ENCODE measurements at regions not wholly inside any gene's neighbourhood (a gene's known extent, or its start where the extent isn't known, plus 50 kb on each side); places are given as distances from the start of the nearest gene placed in this dataset.

- no peaks in the 10 kb centered on the region for H3K36me3 ChIP-seq (ENCODE audit: control insufficient read depth in 1 of 2, insufficient read depth in 2 of 2, low read depth in 1 of 2, low read length in 2 of 2)
- no peak overlapping the region for H2BK120ac ChIP-seq (ENCODE audit: low read depth, low read length)
- no peak overlapping the region for H4K8ac ChIP-seq (ENCODE audit: low read length)
- H2BK15ac ChIP-seq (ENCODE audit: low read depth, poor library complexity, severe bottlenecking), result no peak overlapping the region
- H4K91ac ChIP-seq (ENCODE audit: low read length), result no peak overlapping the region
- no peaks in the 10 kb centered on the region for H3K9me3 ChIP-seq (ENCODE audit: control insufficient read depth, low read length)
- no peak overlapping the region for H2BK5ac ChIP-seq (ENCODE audit: low read depth, low read length, poor library complexity, severe bottlenecking)
- H3K18ac ChIP-seq (ENCODE audit: low read depth in 1 of 2, low read length in 2 of 2), result no peak overlapping the region
- DNase-seq, result no peak
- H3K79me1 ChIP-seq (replicated peaks; ENCODE audit: low read length, poor library complexity, severe bottlenecking), result no peaks in the 10 kb centered on the region
- H3K27me3 ChIP-seq (ENCODE audit: control insufficient read depth in 1 of 2, insufficient read depth in 1 of 2, low read length in 2 of 2), result peaks cover 3 to 9% of the 10 kb centered on the region in 2 experiments
- no peak overlapping the region for H3K4ac ChIP-seq (ENCODE audit: low read depth in 1 of 2, low read length in 2 of 2)
- no peak overlapping the region for H3K9ac ChIP-seq (ENCODE audit: low read length)
- no peak overlapping the region for H2AFZ ChIP-seq (ENCODE audit: low read depth, low read length)
- H2BK12ac ChIP-seq (ENCODE audit: low read length in 2 of 2), result no peak overlapping the region
- no peak overlapping the region for H3K14ac ChIP-seq (ENCODE audit: low read length in 2 of 2)
- WGBS, result 88% methylated on average over 5 of the region's 5 CpGs
- H3K4me3 ChIP-seq (ENCODE audit: insufficient read depth in 1 of 2, low read depth in 1 of 2, low read length in 2 of 2), result no peak overlapping the region
- H3K23ac ChIP-seq (ENCODE audit: low read length in 2 of 2), result no peak overlapping the region
- H3K4me2 ChIP-seq (ENCODE audit: low read length, poor library complexity, severe bottlenecking), result no peak overlapping the region
- H3K27ac ChIP-seq (ENCODE audit: low read length, poor library complexity, severe bottlenecking), result no peak overlapping the region
- no peak overlapping the region for H2AK5ac ChIP-seq (ENCODE audit: low read length, severe bottlenecking)
- H3K4me1 ChIP-seq (ENCODE audit: control insufficient read depth, insufficient read depth, low read depth, low read length), result no peaks in the 10 kb centered on the region
Measured at GRCh38 chr1:208634346-208635140, 390.4 kb upstream of the PLXNA2 start.

- H3K79me1 ChIP-seq (replicated peaks; ENCODE audit: low read length, poor library complexity, severe bottlenecking), result no peaks in the 10 kb centered on the region
Measured at GRCh38 chr1:208637181-208637580, 393.0 kb upstream of the PLXNA2 start.

GRCh38 chr1:208639382-208639781, 395.2 kb upstream of the PLXNA2 start:
- Histone ChIP-seq H2BK12ac (ENCODE audit: low read length in 2 of 2) (no peak overlapping the region), H3K27ac (ENCODE audit: low read length, poor library complexity, severe bottlenecking) (no peak overlapping the region), H3K79me1 (replicated peaks; ENCODE audit: low read length, poor library complexity, severe bottlenecking) (no peaks in the 10 kb centered on the region), H2BK5ac (ENCODE audit: low read depth, low read length, poor library complexity, severe bottlenecking) (no peak overlapping the region), H2AK5ac (ENCODE audit: low read length, severe bottlenecking) (no peak overlapping the region), H3K4me3 (ENCODE audit: insufficient read depth in 1 of 2, low read depth in 1 of 2, low read length in 2 of 2) (no peak overlapping the region), H3K4me2 (ENCODE audit: low read length, poor library complexity, severe bottlenecking) (no peak overlapping the region), H3K4me1 (ENCODE audit: control insufficient read depth, insufficient read depth, low read depth, low read length) (no peaks in the 10 kb centered on the region), H3K4ac (ENCODE audit: low read depth in 1 of 2, low read length in 2 of 2) (no peak overlapping the region), H2BK120ac (ENCODE audit: low read depth, low read length) (no peak overlapping the region), H3K14ac (ENCODE audit: low read length in 2 of 2) (no peak overlapping the region), H3K27me3 (ENCODE audit: control insufficient read depth in 1 of 2, insufficient read depth in 1 of 2, low read length in 2 of 2) (peaks cover 9 to 30% of the 10 kb centered on the region in 2 experiments), H3K23ac (ENCODE audit: low read length in 2 of 2) (no peak overlapping the region), H3K36me3 (ENCODE audit: control insufficient read depth in 1 of 2, insufficient read depth in 2 of 2, low read depth in 1 of 2, low read length in 2 of 2) (no peaks in the 10 kb centered on the region), H3K9me3 (ENCODE audit: control insufficient read depth, low read length) (no peaks in the 10 kb centered on the region), H2BK15ac (ENCODE audit: low read depth, poor library complexity, severe bottlenecking) (no peak overlapping the region), H4K91ac (ENCODE audit: low read length) (no peak overlapping the region), H2AFZ (ENCODE audit: low read depth, low read length) (no peak overlapping the region), H3K9ac (ENCODE audit: low read length) (no peak overlapping the region), H4K8ac (ENCODE audit: low read length) (no peak overlapping the region), H3K18ac (ENCODE audit: low read depth in 1 of 2, low read length in 2 of 2) (no peak overlapping the region)
- DNase-seq, result no peak
- 88% methylated on average over 2 of the region's 2 CpGs for WGBS

More at GRCh38 chr1:208637181-208637580, 393.0 kb upstream of the PLXNA2 start:
- no peak overlapping the region for H2BK120ac ChIP-seq (ENCODE audit: low read depth, low read length)
- H3K4me1 ChIP-seq (ENCODE audit: control insufficient read depth, insufficient read depth, low read depth, low read length), result no peaks in the 10 kb centered on the region
- 52% methylated on average over 3 of the region's 3 CpGs for WGBS
- peaks cover 9 to 12% of the 10 kb centered on the region in 2 experiments for H3K27me3 ChIP-seq (ENCODE audit: control insufficient read depth in 1 of 2, insufficient read depth in 1 of 2, low read length in 2 of 2)
- no peak overlapping the region for H2BK15ac ChIP-seq (ENCODE audit: low read depth, poor library complexity, severe bottlenecking)
- no peak overlapping the region for H3K18ac ChIP-seq (ENCODE audit: low read depth in 1 of 2, low read length in 2 of 2)
- no peak overlapping the region for H3K27ac ChIP-seq (ENCODE audit: low read length, poor library complexity, severe bottlenecking)
- no peak overlapping the region for H2BK12ac ChIP-seq (ENCODE audit: low read length in 2 of 2)
- H2AK5ac ChIP-seq (ENCODE audit: low read length, severe bottlenecking), result no peak overlapping the region
- no peak overlapping the region for H2AFZ ChIP-seq (ENCODE audit: low read depth, low read length)
- H3K36me3 ChIP-seq (ENCODE audit: control insufficient read depth in 1 of 2, insufficient read depth in 2 of 2, low read depth in 1 of 2, low read length in 2 of 2), result no peaks in the 10 kb centered on the region
- no peak overlapping the region for H3K4ac ChIP-seq (ENCODE audit: low read depth in 1 of 2, low read length in 2 of 2)
- H4K8ac ChIP-seq (ENCODE audit: low read length), result no peak overlapping the region
- H3K9me3 ChIP-seq (ENCODE audit: control insufficient read depth, low read length), result no peaks in the 10 kb centered on the region
- H3K9ac ChIP-seq (ENCODE audit: low read length), result no peak overlapping the region
- no peak overlapping the region for H3K4me3 ChIP-seq (ENCODE audit: insufficient read depth in 1 of 2, low read depth in 1 of 2, low read length in 2 of 2)
- no peak overlapping the region for H4K91ac ChIP-seq (ENCODE audit: low read length)
- no peak for DNase-seq
- no peak overlapping the region for H3K23ac ChIP-seq (ENCODE audit: low read length in 2 of 2)
- no peak overlapping the region for H2BK5ac ChIP-seq (ENCODE audit: low read depth, low read length, poor library complexity, severe bottlenecking)
- no peak overlapping the region for H3K14ac ChIP-seq (ENCODE audit: low read length in 2 of 2)
- H3K4me2 ChIP-seq (ENCODE audit: low read length, poor library complexity, severe bottlenecking), result no peak overlapping the region

GRCh38 chr1:208640295-208640694, 396.1 kb upstream of the PLXNA2 start:
- DNase-seq, result no peak
- Histone ChIP-seq H3K4me3 (ENCODE audit: insufficient read depth in 1 of 2, low read depth in 1 of 2, low read length in 2 of 2) (no peak overlapping the region), H2AFZ (ENCODE audit: low read depth, low read length) (no peak overlapping the region), H3K14ac (ENCODE audit: low read length in 2 of 2) (no peak overlapping the region), H3K4me1 (ENCODE audit: control insufficient read depth, insufficient read depth, low read depth, low read length) (no peaks in the 10 kb centered on the region), H3K9me3 (ENCODE audit: control insufficient read depth, low read length) (no peaks in the 10 kb centered on the region), H3K27me3 (ENCODE audit: control insufficient read depth in 1 of 2, insufficient read depth in 1 of 2, low read length in 2 of 2) (peaks cover 9 to 31% of the 10 kb centered on the region in 2 experiments), H2BK5ac (ENCODE audit: low read depth, low read length, poor library complexity, severe bottlenecking) (no peak overlapping the region), H3K27ac (ENCODE audit: low read length, poor library complexity, severe bottlenecking) (no peak overlapping the region), H2BK15ac (ENCODE audit: low read depth, poor library complexity, severe bottlenecking) (no peak overlapping the region), H3K4ac (ENCODE audit: low read depth in 1 of 2, low read length in 2 of 2) (no peak overlapping the region), H4K91ac (ENCODE audit: low read length) (no peak overlapping the region), H3K4me2 (ENCODE audit: low read length, poor library complexity, severe bottlenecking) (no peak overlapping the region), H2BK120ac (ENCODE audit: low read depth, low read length) (no peak overlapping the region), H3K79me1 (replicated peaks; ENCODE audit: low read length, poor library complexity, severe bottlenecking) (no peaks in the 10 kb centered on the region), H2AK5ac (ENCODE audit: low read length, severe bottlenecking) (no peak overlapping the region), H3K18ac (ENCODE audit: low read depth in 1 of 2, low read length in 2 of 2) (no peak overlapping the region), H3K9ac (ENCODE audit: low read length) (no peak overlapping the region), H2BK12ac (ENCODE audit: low read length in 2 of 2) (no peak overlapping the region), H4K8ac (ENCODE audit: low read length) (no peak overlapping the region), H3K36me3 (ENCODE audit: control insufficient read depth in 1 of 2, insufficient read depth in 2 of 2, low read depth in 1 of 2, low read length in 2 of 2) (no peaks in the 10 kb centered on the region), H3K23ac (ENCODE audit: low read length in 2 of 2) (no peak overlapping the region)
- WGBS, result 73% methylated on average over 5 of the region's 5 CpGs

All from mesenchymal stem cell (in vitro differentiated cells and primary cell).